Endothelial cell of umbilical vein (primary cell): ENCODE measurements at regions not wholly inside any gene's neighbourhood (a gene's known extent, or its start where the extent isn't known, plus 50 kb on each side); places are given as distances from the start of the nearest gene placed in this dataset.

ENCODE experiments used
- BruUV-seq: library from RNA; stranded (reverse); fragments of 400-500 nt; replicated peaks from 2 replicates; lab custom pipeline; 2021; lab: Mats Ljungman, UMichigan
- CTCF ChIA-PET: fragments of 300-600, 350-600 bp; sonication (Branson Sonifier 250); formaldehyde crosslinking; loops from one replicate; lab custom pipeline; 2021; ENCODE audit warnings: antibody characterized with exemption, inconsistent platforms; lab: Charles Lee
- POLR2A ChIA-PET: fragments of 300-600, 350-600 bp; sonication (Branson Sonifier 250); formaldehyde crosslinking; loops from one replicate; lab custom pipeline; 2021; ENCODE audit warnings: antibody characterized with exemption, inconsistent platforms; lab: Charles Lee
- DNase-seq: peaks from one replicate; pipeline ENCODE4 v3.0.0-alpha.2; 2011; ENCODE audit warnings: low read depth, low spot score
- FAIRE-seq: peaks from 2 replicates; lab custom pipeline; 2011; peaks lifted over from hg19 to GRCh38; lab: Jason Lieb, UNC
- H2AFZ ChIP-seq: 2 replicates; pipeline ENCODE4 v1.6.0; 2012; ENCODE audit warnings: low read depth, low read length, control low read depth, inconsistent platforms
- H3K27ac ChIP-seq: 2 replicates; pipeline ENCODE4 v1.5.1; 2011; ENCODE audit warnings: low read depth, mild to moderate bottlenecking, control low read depth, low read length, moderate library complexity; ENCODE audit not compliant: insufficient read depth
- H3K27me3 ChIP-seq, 2 experiments: 2 replicates each; pipeline versions ENCODE4 v1.6.0 to v1.6.1; 2011; ENCODE audit warnings: low read length in 2 of 2, mixed read lengths in 1 of 2; ENCODE audit not compliant: control insufficient read depth in 2 of 2, insufficient read depth in 2 of 2
- H3K36me3 ChIP-seq, 2 experiments: 2 replicates in 1 of 2; 3 replicates in 1 of 2; pipeline ENCODE4 v1.5.1; 2011; ENCODE audit warnings: low read length in 2 of 2, mild to moderate bottlenecking in 1 of 2, moderate library complexity in 1 of 2; ENCODE audit not compliant: control insufficient read depth in 2 of 2, insufficient read depth in 2 of 2; ENCODE audit errors: extremely low read depth in 1 of 2
- H3K4me1 ChIP-seq: 3 replicates; pipeline ENCODE4 v1.5.1; 2011; ENCODE audit warnings: mild to moderate bottlenecking, low read length; ENCODE audit not compliant: control insufficient read depth, insufficient read depth; ENCODE audit errors: extremely low read depth
- H3K4me2 ChIP-seq: 2 replicates; pipeline ENCODE4 v1.6.1; 2011; ENCODE audit warnings: low read length, control low read depth, mixed read lengths; ENCODE audit not compliant: insufficient read depth
- H3K4me3 ChIP-seq, 3 experiments: fragments of 200-600 bp in 1 of 3; sonication (generic), shearing (Covaris generic) in 1 of 3; replicated peaks in 1 of 3; 2 replicates each; pipeline ENCODE4 v1.5.1; 2011 to 2016; ENCODE audit warnings: control low read depth in 3 of 3, low read length in 3 of 3, mild to moderate bottlenecking in 2 of 3, inconsistent platforms in 1 of 3, low read depth in 1 of 3, moderate library complexity in 1 of 3; ENCODE audit not compliant: insufficient read depth in 1 of 3
- H3K79me2 ChIP-seq: 2 replicates; pipeline ENCODE4 v1.6.0; 2012; ENCODE audit warnings: low read length, inconsistent platforms; ENCODE audit not compliant: control insufficient read depth, insufficient read depth
- H3K9ac ChIP-seq: replicated peaks from 2 replicates; pipeline ENCODE3; 2011; ENCODE audit warnings: low read length, control low read depth; ENCODE audit not compliant: insufficient read depth; ENCODE audit errors: extremely low read depth
- H3K9me1 ChIP-seq: replicated peaks from 3 replicates; pipeline ENCODE4 v1.6.0; 2011; ENCODE audit warnings: mild to moderate bottlenecking, low read length; ENCODE audit not compliant: control insufficient read depth, insufficient read depth; ENCODE audit errors: extremely low read depth
- H3K9me3 ChIP-seq: replicated peaks from 2 replicates; pipeline ENCODE4 v1.5.1; 2012; ENCODE audit warnings: low read length, inconsistent platforms; ENCODE audit not compliant: control insufficient read depth, insufficient read depth
- H4K20me1 ChIP-seq: replicated peaks from 2 replicates; pipeline ENCODE3; 2011; ENCODE audit warnings: mild to moderate bottlenecking, low read length; ENCODE audit not compliant: control insufficient read depth, insufficient read depth; ENCODE audit errors: extremely low read depth
- CTCF ChIP-seq, 2 donors: IDR thresholded peaks; 1 replicate in 1 of 2; 2 replicates in 1 of 2; pipeline ENCODE4 v1.5.1; 2011; ENCODE audit warnings: low read length in 2 of 2, mild to moderate bottlenecking in 2 of 2, moderate library complexity in 2 of 2, control low read depth in 1 of 2, inconsistent platforms in 1 of 2, low read depth in 1 of 2; ENCODE audit not compliant: insufficient read depth in 1 of 2; ENCODE audit errors: extremely low read depth in 1 of 2
- EZH2 ChIP-seq: IDR thresholded peaks from 2 replicates; pipeline ENCODE4 v1.6.1; 2012; ENCODE audit warnings: borderline replicate concordance, low read depth, mild to moderate bottlenecking, moderate library complexity, low read length, inconsistent platforms; ENCODE audit not compliant: severe bottlenecking
- FOS ChIP-seq: IDR thresholded peaks from 2 replicates; pipeline ENCODE4 v1.6.1; 2011; ENCODE audit warnings: mild to moderate bottlenecking, low read length, moderate library complexity, borderline replicate concordance; ENCODE audit not compliant: insufficient read depth
- GATA2 ChIP-seq: IDR thresholded peaks from 2 replicates; pipeline ENCODE4 v1.7.0; 2011; ENCODE audit warnings: low read depth, mild to moderate bottlenecking, moderate library complexity, mixed read lengths, low read length; ENCODE audit not compliant: insufficient read length, insufficient read depth
- JUN ChIP-seq: IDR thresholded peaks from 2 replicates; pipeline ENCODE4 v1.6.1; 2011; ENCODE audit warnings: borderline replicate concordance, low read depth; ENCODE audit not compliant: insufficient read length, insufficient read depth
- MAX ChIP-seq: IDR thresholded peaks from 2 replicates; pipeline ENCODE4 v1.6.1; 2011; ENCODE audit not compliant: insufficient read depth, insufficient read length
- MYC ChIP-seq: IDR thresholded peaks from one replicate; pipeline ENCODE4 v1.6.1; 2011; ENCODE audit warnings: mild to moderate bottlenecking, low read depth, low read length
- POLR2A ChIP-seq: IDR thresholded peaks from 2 replicates; pipeline ENCODE4 v1.6.1; 2012; ENCODE audit warnings: low read depth, mild to moderate bottlenecking, control low read depth, low read length
- POLR2AphosphoS5 ChIP-seq: IDR thresholded peaks from 2 replicates; pipeline ENCODE4 v1.6.1; 2012; ENCODE audit warnings: low read depth, mild to moderate bottlenecking, control low read depth, low read length, moderate library complexity; ENCODE audit not compliant: insufficient read depth
- dilution Hi-C: fragments of 300-500 bp; cut with MboI; formaldehyde crosslinking; loops from one replicate; pipeline ENCODE4 v1.15.0; 2019; ENCODE audit warnings: low sequenced_read_pairs; ENCODE audit not compliant: extremely low pct_ligation_motif_present
- intact Hi-C: fragments of 100-400 bp; cut with micrococcal nuclease; formaldehyde crosslinking; loops from one replicate; pipeline ENCODE4 v1.10.0; 2022

- no peaks in the 10 kb centered on the region for H3K4me1 ChIP-seq
- H3K79me2 ChIP-seq: no peaks in the 10 kb centered on the region
- ChIA-PET POLR2A (no interaction called here), CTCF (no interaction called here)
- no peak for FAIRE-seq
- no peak overlapping the region for H3K27ac ChIP-seq
- H3K9ac ChIP-seq: no peak overlapping the region
- dilution Hi-C loops: no loop called here
- BruUV-seq: no TSS peak
- H3K9me3 ChIP-seq: peaks cover 3% of the 10 kb centered on the region
- H2AFZ ChIP-seq: no peak overlapping the region
- H3K27me3 ChIP-seq: no peaks in the 10 kb centered on the region
- H4K20me1 ChIP-seq: no peaks in the 10 kb centered on the region
- DNase-seq: no peak
- H3K9me1 ChIP-seq: no peaks in the 10 kb centered on the region
- H3K4me3 ChIP-seq: no peak overlapping the region
- no peaks in the 10 kb centered on the region for H3K36me3 ChIP-seq
- H3K4me2 ChIP-seq: no peak overlapping the region
- TF ChIP-seq JUN: no peak
- TF ChIP-seq CTCF (IDR thresholded peaks at IDR 0.05; ENCODE audit: extremely low read depth in 1 of 2, insufficient read depth in 1 of 2, low read depth in 1 of 2, low read length in 2 of 2): no peak
- no peak for TF ChIP-seq POLR2A
- TF ChIP-seq MYC: no peak
- TF ChIP-seq GATA2: no peak
- no peak for TF ChIP-seq POLR2AphosphoS5
- no peak for TF ChIP-seq EZH2
- TF ChIP-seq FOS: no peak
- TF ChIP-seq MAX: no peak
- intact Hi-C loops: no loop called here
These were observed 791.7 kb upstream of the CDH10 start for GRCh38 chr5:25436452-25436851.
